Stomach (tissue), 8 donors: ENCODE measurements at regions not wholly inside any gene's neighbourhood (a gene's known extent, or its start where the extent isn't known, plus 50 kb on each side); places are given as distances from the start of the nearest gene placed in this dataset.

Source experiments
- DNase-seq, 2 donors: peaks; one replicate each; pipeline versions ENCODE4 v3.0.0 to v3.0.0-alpha.2; 2013 to 2019
- H3K27ac ChIP-seq, 5 donors: fragments of 200-600 bp in 4 of 5; sonication (generic) in 4 of 5; one replicate each; pipeline ENCODE4 v1.5.1; 2013 to 2019; ENCODE audit warnings: mild to moderate bottlenecking in 1 of 5, moderate library complexity in 1 of 5
- H3K27me3 ChIP-seq, 3 donors: fragments of 200-600 bp; sonication (generic); one replicate each; pipeline ENCODE4 v1.5.1; 2017 to 2019; ENCODE audit warnings: mixed run types in 1 of 3
- H3K36me3 ChIP-seq, 4 donors: fragments of 200-600 bp; sonication (generic); 1 replicate in 3 of 4; 2 replicates in 1 of 4; pipeline ENCODE4 v1.5.1; 2016 to 2019
- H3K4me1 ChIP-seq, 4 donors: fragments of 200-600 bp; sonication (generic); one replicate each; pipeline ENCODE4 v1.5.1; 2016 to 2019
- H3K4me3 ChIP-seq, 4 donors: fragments of 200-600 bp; sonication (generic) in 3 of 4; one replicate each; pipeline ENCODE4 v1.5.1; 2016 to 2019; ENCODE audit warnings: mild to moderate bottlenecking in 1 of 4
- H3K9me3 ChIP-seq, 4 donors: fragments of 200-600 bp; sonication (generic); one replicate each; pipeline ENCODE4 v1.5.1; 2016 to 2019
- CTCF ChIP-seq, 7 experiments: fragments of 450-650 bp in 4 of 7; fragments of 200-600 bp in 3 of 7; sonication (generic) in 3 of 7; IDR thresholded peaks; one replicate each; pipeline ENCODE4 v1.5.1; 2016 to 2019; ENCODE audit warnings: antibody characterized with exemption in 7 of 7, control low read depth in 2 of 7, mild to moderate bottlenecking in 1 of 7
- EP300 ChIP-seq: sonication (generic); formaldehyde crosslinking; IDR thresholded peaks from one replicate; pipeline ENCODE4 v1.6.1; 2017; ENCODE audit warnings: antibody characterized with exemption
- POLR2A ChIP-seq, 4 donors: fragments of 450-650 bp; IDR thresholded peaks; one replicate each; pipeline ENCODE4 v1.6.1; 2016; ENCODE audit warnings: antibody characterized with exemption in 4 of 4, control low read depth in 2 of 4, mild to moderate bottlenecking in 1 of 4, moderate library complexity in 1 of 4
- POLR2AphosphoS5 ChIP-seq, 3 donors: sonication (generic); formaldehyde crosslinking; IDR thresholded peaks; one replicate each; pipeline ENCODE4 v1.6.1; 2016; ENCODE audit warnings: antibody characterized with exemption in 3 of 3
- WGBS, 5 donors: extraction: QIAGEN DNeasy Blood & Tissue Kit in 3 of 5; methylation state at CpG; one replicate each; pipeline versions ENCODE4 v1.1.5 to v1.1.7; 2013 to 2018; 5-methylcytosine and 5-hydroxymethylcytosine counted together
- intact Hi-C: fragments of 100-400 bp; cut with DNase I; formaldehyde crosslinking; loops from one replicate; pipeline ENCODE4 v1.15.1; 2023; ENCODE audit warnings: low total_unique reads
- donor health status: healthy with polysubstance abuse.
- donor health status: Bipolar disorder and iron deficiency.
- donor health status: healthy.

DNA sequence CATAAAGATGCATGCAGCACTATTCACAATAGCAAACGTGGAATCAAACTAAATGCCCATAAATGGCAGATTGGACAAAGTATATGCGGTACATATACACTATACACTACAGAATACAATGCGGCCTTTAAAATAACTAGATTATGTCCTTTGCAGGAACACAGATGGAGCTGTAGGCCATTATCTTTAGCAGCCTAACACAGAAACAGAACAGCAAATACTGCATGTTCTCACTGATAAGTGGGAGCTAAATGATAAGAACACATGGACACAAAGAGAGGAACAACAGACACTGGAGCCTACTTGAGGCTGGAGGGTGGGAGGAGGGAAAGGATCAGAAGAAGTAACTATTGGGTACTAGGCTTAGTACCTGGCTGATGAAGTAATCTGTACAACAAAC is 758.2 kb downstream of the TLE1 start:
- Histone ChIP-seq H3K36me3 (no peaks in the 10 kb centered on the region), H3K27me3 (no peaks in the 10 kb centered on the region), H3K4me3 (no peak overlapping the region), H3K9me3 (peaks cover 0 to 6% (median 3%) of the 10 kb centered on the region in 4 donors), H3K4me1 (no peaks in the 10 kb centered on the region), H3K27ac (no peak overlapping the region)
- TF ChIP-seq CTCF (IDR thresholded peaks at IDR 0.05) (no peak), POLR2A (IDR thresholded peaks at IDR 0.05) (no peak), POLR2AphosphoS5 (IDR thresholded peaks at IDR 0.05) (no peak), EP300 (no peak)
- WGBS, 5 donors = 37 to 62% (median 61%) methylated on average over 3 of the region's 3 CpGs
- no peak for DNase-seq
- intact Hi-C loops = no loop called here

- TF ChIP-seq POLR2A (IDR thresholded peaks at IDR 0.05) (no peak), EP300 (no peak), CTCF (IDR thresholded peaks at IDR 0.05) (no peak), POLR2AphosphoS5 (IDR thresholded peaks at IDR 0.05) (no peak)
- H3K9me3 ChIP-seq = peaks cover 0 to 6% (median 3%) of the 10 kb centered on the region in 4 donors
- no peaks in the 10 kb centered on the region for H3K27me3 ChIP-seq
- intact Hi-C loops = no loop called here
- no peaks in the 10 kb centered on the region for H3K4me1 ChIP-seq
- H3K27ac ChIP-seq = no peak overlapping the region
- DNase-seq = no peak
- H3K36me3 ChIP-seq = no peaks in the 10 kb centered on the region
- no peak overlapping the region for H3K4me3 ChIP-seq
Measured at GRCh38 chr9:80928697-80929096, 760.6 kb downstream of the TLE1 start.

- no peak for TF ChIP-seq POLR2AphosphoS5 (IDR thresholded peaks at IDR 0.05)
- TF ChIP-seq POLR2A (IDR thresholded peaks at IDR 0.05) = no peak
- TF ChIP-seq CTCF (IDR thresholded peaks at IDR 0.05) = no peak
- no peak for TF ChIP-seq EP300
- H3K27me3 ChIP-seq = no peaks in the 10 kb centered on the region
- H3K9me3 ChIP-seq = peaks cover 0 to 6% (median 3%) of the 10 kb centered on the region in 4 donors
- WGBS, 5 donors = 81 to 90% (median 85%) methylated on average over 3 of the region's 3 CpGs
- H3K4me1 ChIP-seq = no peaks in the 10 kb centered on the region
- H3K36me3 ChIP-seq = no peaks in the 10 kb centered on the region
- H3K27ac ChIP-seq = no peak overlapping the region
- intact Hi-C loops = no loop called here
- H3K4me3 ChIP-seq = no peak overlapping the region
- DNase-seq = no peak
Measured at GRCh38 chr9:80926611-80927010, 762.7 kb downstream of the TLE1 start.

DNA sequence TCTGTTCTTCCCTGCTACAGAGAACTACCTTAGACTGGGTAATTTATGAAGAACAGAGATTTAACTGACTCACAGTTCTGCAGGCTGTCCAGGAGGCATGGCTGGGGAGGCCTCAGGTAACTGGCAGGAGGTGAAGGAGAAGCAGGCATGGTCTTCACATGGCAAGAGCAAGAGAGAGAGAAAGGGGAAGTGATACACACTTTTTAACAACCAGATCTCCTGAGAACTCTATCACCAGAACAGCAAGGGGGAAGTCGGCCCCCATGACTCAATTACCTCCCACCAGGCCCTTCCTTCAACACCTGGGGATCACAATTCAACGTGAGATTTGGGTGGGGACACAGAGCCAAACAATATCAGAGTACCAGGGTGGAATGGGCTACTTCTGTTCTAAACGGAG is 766.8 kb downstream of the TLE1 start:
- H3K27me3 ChIP-seq = no peaks in the 10 kb centered on the region
- peaks cover 0 to 15% (median 12%) of the 10 kb centered on the region in 4 donors for H3K9me3 ChIP-seq
- H3K4me3 ChIP-seq = no peak overlapping the region
- TF ChIP-seq CTCF (IDR thresholded peaks at IDR 0.05) = no peak
- no peak for TF ChIP-seq POLR2A (IDR thresholded peaks at IDR 0.05)
- TF ChIP-seq EP300 = no peak
- no peak for TF ChIP-seq POLR2AphosphoS5 (IDR thresholded peaks at IDR 0.05)
- no peaks in the 10 kb centered on the region for H3K4me1 ChIP-seq
- no peaks in the 10 kb centered on the region for H3K36me3 ChIP-seq
- WGBS, 5 donors = 47 to 67% (median 54%) methylated on average over 3 of the region's 3 CpGs
- no peak overlapping the region for H3K27ac ChIP-seq
- intact Hi-C loops = no loop called here
- DNase-seq = no peak
